GM21619 (cell line): ENCODE measurements at regions not wholly inside any gene's neighbourhood (a gene's known extent, or its start where the extent isn't known, plus 50 kb on each side); places are given as distances from the start of the nearest gene placed in this dataset.
A peak's percentile ranks its signal among the peaks of the same experiment; 100 is the strongest.

Experiments
- ATAC-seq: cut with Tn5 transposase; IDR thresholded peaks from one replicate; pipeline ENCODE4 v1.9.1; 2021; ENCODE audit not compliant: unreplicated experiment

DNA sequence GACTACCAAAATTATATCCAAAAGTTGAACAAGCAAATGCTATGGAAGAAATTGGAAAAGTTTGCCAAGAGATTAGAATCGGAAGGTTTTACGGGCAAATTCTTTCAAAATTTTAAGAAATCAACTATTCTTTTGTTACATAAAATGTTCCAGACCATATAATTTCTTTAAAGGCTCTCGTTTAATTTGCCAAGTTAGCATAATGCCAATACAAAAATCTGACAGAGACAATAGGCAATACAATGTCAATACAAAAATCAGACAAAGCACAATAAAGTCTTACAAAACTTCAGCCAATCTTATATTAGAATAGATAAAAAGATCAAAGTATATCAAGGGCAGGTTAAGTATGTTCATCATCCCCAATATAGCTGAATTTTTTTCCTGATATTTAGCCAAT is 224.2 kb downstream of the BCL11A start:
- ATAC-seq, result no peak

DNA sequence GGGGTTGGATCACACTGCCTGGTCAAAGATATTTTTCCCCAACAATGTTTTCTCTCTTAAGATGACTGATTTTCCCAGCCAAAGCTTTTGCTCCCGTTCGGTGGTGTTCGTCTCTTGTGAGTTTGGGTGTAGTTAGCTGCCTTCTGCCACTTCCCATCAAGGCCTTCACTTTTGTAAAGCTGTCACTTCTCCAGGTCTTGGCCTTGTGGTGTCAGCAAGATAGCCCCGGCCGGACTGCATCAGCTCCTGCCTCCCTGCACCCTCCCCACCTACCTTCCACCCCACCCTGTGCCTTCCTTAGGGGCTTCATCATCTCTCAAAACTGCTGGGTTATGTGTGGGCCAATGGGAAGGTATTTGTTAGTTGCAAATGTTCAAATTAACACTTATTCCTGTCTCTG is 228.9 kb downstream of the BCL11A start:
- no peak for ATAC-seq

DNA sequence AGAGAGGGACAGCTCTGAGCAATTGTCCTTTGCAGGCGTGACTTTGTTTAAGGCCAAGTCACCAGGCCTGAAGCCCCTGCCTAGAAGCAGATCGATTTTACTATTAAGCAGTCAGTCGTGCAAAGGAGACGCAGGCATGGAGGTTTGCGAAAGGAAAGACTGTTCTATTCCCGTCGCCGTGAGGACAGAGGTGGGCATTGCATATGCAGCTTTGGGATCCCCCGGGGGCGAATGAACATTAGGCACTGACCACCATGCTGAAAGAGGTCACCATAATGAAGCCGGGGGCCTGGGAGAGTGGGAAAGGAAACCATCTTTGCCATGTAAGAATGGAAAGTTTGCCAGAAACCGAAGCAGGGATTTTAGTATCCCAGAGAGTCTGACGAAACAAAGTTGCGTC is 231.6 kb downstream of the BCL11A start:
- ATAC-seq, result no peak

GRCh38 chr2:60320724-60321123 is 232.7 kb downstream of the BCL11A start:
- no peak for ATAC-seq

- ATAC-seq, result no peak
Measured at GRCh38 chr2:60319031-60319547, 234.4 kb downstream of the BCL11A start.

GRCh38 chr2:60318544-60318943 is 234.9 kb downstream of the BCL11A start:
- no peak for ATAC-seq

GRCh38 chr2:60317844-60318243 is 235.6 kb downstream of the BCL11A start:
- peak; percentile 76 for ATAC-seq

- no peak for ATAC-seq
Measured at GRCh38 chr2:60317034-60317386, 236.4 kb downstream of the BCL11A start.

GRCh38 chr2:60316381-60317033 is 236.9 kb downstream of the BCL11A start:
- no peak for ATAC-seq

DNA sequence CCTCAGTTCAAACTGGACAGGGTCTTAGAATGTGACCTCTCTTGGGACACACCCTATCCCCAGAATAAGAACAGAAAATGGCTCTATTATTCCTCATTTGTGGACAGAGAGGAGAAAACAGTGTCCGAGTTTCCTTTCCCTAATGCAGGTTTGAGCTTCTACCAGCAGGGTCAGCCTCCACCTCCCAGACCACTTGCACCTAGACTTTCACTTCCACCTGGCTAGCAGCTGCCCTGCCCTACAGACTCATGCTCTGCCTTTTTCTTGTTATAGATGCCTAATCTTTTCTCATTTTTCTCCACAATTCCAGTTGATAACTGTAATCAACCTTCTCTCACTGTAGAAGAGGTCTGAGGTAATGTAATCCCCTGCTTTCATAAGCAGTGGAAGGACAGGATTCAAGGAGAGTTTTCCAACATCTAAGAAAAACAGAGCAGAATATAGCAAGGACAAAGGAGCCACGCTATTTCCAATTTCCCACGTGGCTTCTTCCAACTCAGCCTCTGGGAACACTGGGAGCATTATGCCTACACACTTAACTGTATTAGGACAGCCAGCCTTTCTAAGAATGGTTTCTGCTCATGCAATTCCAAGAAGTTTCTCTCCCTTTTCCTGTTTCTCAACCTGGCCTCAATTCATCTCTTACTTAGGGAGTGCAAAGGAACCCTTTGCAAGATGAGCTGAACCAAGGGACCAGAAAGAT is 239.8 kb downstream of the BCL11A start:
- peak; percentile 25 for ATAC-seq

GRCh38 chr2:60312618-60313017 is 240.8 kb downstream of the BCL11A start:
- ATAC-seq, result peak; percentile 75

- peak; percentile 39 for ATAC-seq
Measured at GRCh38 chr2:60311524-60311923, 241.9 kb downstream of the BCL11A start.

DNA sequence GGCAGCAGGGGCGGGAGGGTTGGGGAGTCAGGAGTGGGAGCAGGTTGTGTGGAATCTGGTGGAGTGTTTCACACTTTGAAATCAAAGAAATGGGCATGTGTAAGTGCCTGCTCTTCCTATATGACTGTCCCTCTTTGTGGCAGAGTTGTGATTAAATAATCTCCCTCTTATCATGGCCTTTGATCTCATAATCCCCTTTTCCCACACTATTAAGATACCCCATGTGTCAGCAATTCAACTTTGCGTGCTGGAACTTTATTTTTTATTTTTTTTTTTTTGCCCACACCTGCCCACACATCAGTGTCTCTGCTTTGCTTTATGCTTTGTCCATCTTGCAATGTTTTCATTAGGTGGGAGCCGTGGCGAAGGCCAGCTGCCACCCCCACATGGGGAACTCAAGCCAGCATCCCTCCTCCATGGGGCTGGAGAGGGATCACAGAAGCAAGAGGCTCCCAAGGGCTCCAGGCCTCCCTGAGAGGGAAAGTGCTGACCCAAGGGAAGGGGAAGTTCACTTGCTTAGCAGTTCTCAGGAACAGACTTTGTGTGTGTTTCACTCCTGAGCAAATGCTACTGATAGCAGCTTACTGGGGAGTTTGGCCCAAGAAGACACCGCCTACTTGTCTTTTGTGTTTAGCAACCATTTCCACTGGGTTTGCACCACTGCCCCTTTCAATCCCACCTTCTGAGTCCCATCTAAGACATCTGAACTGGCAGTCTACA is 243.4 kb downstream of the BCL11A start:
- no peak for ATAC-seq

DNA sequence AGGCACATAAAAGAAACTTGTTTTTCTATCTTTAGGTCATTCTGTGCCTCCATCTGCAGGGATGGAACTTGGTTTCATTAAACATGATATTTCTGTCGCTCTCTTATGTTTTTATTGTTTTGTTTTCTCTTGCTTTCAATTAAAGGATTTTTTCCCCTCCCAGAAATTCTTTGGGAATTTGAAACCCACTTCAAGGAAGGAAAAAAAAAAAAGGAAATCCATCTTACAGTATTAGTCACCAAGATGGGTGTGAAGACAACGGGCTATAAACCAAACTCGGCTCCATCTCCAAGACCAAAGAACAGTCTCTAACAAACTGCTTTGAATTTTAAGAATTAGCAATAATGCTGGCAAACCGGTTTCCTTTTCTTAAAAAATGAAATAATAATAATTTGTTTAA is 244.1 kb downstream of the BCL11A start:
- no peak for ATAC-seq

DNA sequence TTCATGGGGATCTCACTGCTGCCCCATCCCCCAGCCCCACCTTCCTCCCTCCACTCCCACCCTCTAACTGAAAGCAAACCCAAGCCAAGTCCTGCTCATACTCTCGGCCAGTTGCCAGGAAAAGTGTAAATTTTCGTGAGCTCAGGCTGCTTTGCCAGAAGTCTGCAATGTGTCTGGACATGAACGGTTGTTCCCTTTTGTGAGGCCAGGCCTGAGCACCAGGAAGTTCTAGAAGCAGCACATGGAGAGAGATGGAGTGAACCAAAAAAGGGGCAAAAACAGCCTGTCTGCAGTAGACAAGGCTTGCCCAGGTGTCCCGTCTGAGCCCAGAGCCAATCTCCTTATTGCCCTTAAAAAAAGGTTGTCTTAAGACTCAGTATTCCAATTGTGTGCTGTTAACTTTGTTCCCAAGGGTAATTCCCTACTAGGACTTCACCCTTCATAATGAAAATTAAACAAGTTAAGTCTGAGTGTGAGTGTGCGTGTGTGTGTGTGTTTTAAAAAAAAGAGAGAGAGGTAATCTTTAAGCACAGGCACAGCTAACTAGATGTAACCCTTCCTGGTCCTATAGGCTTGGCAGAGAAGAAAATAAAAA is 247.1 kb downstream of the BCL11A start:
- no peak for ATAC-seq

- ATAC-seq, result no peak
Measured at GRCh38 chr2:60303680-60304079, 249.8 kb downstream of the BCL11A start.

GRCh38 chr2:60302377-60303126 is 250.9 kb downstream of the BCL11A start:
- no peak for ATAC-seq

DNA sequence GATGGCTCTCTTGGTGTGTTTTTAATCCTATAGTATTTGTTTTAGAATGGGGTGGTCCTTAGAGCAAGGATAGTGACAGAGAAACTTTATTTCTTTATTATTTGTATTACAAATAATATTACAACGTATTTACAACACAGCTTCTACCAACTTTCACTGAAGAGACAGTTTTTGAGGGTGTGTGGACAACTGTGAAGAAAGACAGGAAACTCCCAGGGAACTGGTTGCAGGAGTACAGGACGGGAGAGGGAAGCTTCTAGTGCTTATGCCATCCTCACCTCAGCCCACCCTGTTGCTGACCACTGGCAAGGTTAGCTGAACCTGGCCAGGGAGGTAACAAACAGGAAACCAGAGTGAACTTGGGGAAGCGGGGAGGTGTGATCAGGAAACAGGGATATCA is 251.7 kb downstream of the BCL11A start:
- ATAC-seq, result no peak

DNA sequence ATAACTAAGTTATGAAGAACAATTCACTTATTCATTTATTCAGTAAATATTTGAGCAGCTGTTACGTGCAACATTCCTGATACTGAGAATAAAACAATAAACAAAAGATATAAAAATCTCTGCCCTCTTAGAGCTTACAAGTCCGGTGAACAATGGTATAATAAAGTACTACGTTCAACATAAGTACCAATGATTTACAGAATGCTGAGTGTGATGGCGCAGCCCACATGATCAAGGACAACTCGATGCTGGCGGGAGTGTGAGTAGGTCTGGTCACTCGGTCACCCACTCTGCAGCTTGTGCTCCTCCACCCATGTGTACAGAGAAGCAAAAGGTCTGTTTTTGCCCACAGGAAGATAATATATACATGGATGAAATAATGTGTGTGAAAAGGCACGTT is 254.3 kb downstream of the BCL11A start:
- ATAC-seq, result no peak

DNA sequence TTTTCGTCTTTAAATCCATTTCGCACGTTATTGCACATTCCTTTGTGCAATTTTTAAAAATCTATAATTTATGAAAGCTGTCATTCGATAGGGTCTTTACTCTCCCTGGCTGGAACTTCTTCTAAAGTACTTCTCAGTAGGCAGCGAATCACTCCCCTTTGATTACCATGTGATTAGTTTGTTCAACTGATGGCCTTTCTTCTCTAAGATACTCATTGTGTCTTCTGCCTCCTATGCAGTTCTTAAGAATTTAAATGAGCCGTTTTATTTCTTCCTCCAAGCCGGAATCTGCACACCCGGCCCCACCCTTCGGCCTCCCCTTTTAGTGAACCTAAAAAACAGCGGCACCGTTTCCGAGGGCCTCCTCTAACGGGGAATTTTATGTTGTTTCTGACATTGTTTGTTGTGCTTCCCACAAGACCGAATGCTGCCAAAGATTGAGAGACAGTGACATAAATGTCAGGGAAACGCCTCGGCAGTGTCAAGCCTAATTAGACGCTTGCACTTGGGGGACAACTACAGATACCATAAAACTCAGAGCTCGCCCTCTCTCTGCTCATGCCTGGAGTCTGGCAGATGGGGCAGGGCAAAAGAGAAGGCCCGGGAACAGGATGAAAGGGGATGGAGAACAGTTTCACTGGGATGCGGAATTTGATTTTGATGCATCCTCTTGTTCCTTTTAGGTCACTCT is 255.3 kb downstream of the BCL11A start:
- no peak for ATAC-seq
